GM23338 (cell line): ENCODE measurements at regions not wholly inside any gene's neighbourhood (a gene's known extent, or its start where the extent isn't known, plus 50 kb on each side); places are given as distances from the start of the nearest gene placed in this dataset.
A peak's percentile ranks its signal among the peaks of the same experiment; 100 is the strongest.

Experiments used
- ATAC-seq: fragments of 200-7000 bp; cut with Tn5 transposase; 3 replicates; pipeline ENCODE4 v1.9.1; 2020
- DNase-seq: peaks from one replicate; pipeline ENCODE4 v3.0.0-alpha.2; 2015; ENCODE audit warnings: low spot score
- H2AFZ ChIP-seq: fragments of 200-600 bp; sonication (generic); 2 replicates; pipeline ENCODE4 v1.8.0; 2016; ENCODE audit warnings: antibody characterized with exemption, mild to moderate bottlenecking, moderate library complexity
- H3F3A ChIP-seq: fragments of 200-600 bp; sonication (generic); replicated peaks from 2 replicates; pipeline ENCODE4 v1.8.0; 2017; ENCODE audit warnings: antibody characterized with exemption, mixed run types, low read depth
- H3K27ac ChIP-seq: fragments of 200-600 bp; sonication (generic); 2 replicates; pipeline ENCODE4 v1.6.1; 2016; ENCODE audit warnings: low read depth
- H3K27me3 ChIP-seq: fragments of 200-600 bp; sonication (generic); 2 replicates; pipeline ENCODE4 v1.8.0; 2016; ENCODE audit warnings: mild to moderate bottlenecking, mixed run types, moderate library complexity; ENCODE audit not compliant: insufficient read depth
- H3K36me3 ChIP-seq: fragments of 200-600 bp; sonication (generic); 2 replicates; pipeline ENCODE4 v1.8.0; 2016; ENCODE audit warnings: mild to moderate bottlenecking; ENCODE audit not compliant: insufficient read depth
- H3K4me1 ChIP-seq: fragments of 200-600 bp; sonication (generic); 2 replicates; pipeline ENCODE4 v1.8.0; 2016; ENCODE audit warnings: mild to moderate bottlenecking, moderate library complexity; ENCODE audit not compliant: insufficient read depth
- H3K4me2 ChIP-seq: fragments of 200-600 bp; sonication (generic); 2 replicates; pipeline ENCODE4 v1.7.1; 2017; ENCODE audit warnings: mixed run types
- H3K4me3 ChIP-seq: fragments of 200-600 bp; sonication (generic); 2 replicates; pipeline ENCODE4 v1.6.1; 2016; ENCODE audit warnings: mixed run types
- H3K79me2 ChIP-seq: fragments of 200-600 bp; sonication (generic); replicated peaks from 2 replicates; pipeline ENCODE4 v1.8.0; 2017; ENCODE audit warnings: mild to moderate bottlenecking; ENCODE audit not compliant: insufficient read depth
- H3K9me2 ChIP-seq: fragments of 200-600 bp; sonication (generic); 2 replicates; pipeline ENCODE4 v1.8.0; 2017; ENCODE audit not compliant: insufficient read depth
- H4K20me1 ChIP-seq: fragments of 200-600 bp; sonication (generic); replicated peaks from 2 replicates; pipeline ENCODE4 v1.8.0; 2017; ENCODE audit warnings: mild to moderate bottlenecking; ENCODE audit not compliant: insufficient read depth
- H3K27ac Mint-ChIP-seq: 2 replicates; pipeline ENCODE4 v1.8.0; 2020; ENCODE audit warnings: inconsistent platforms, mild to moderate bottlenecking, moderate library complexity, mixed read lengths
- H3K27me3 Mint-ChIP-seq: 3 replicates; pipeline ENCODE4 v1.8.0; 2022; ENCODE audit warnings: low read depth, mild to moderate bottlenecking, moderate library complexity, mixed read lengths, inconsistent platforms; ENCODE audit not compliant: insufficient read depth, poor library complexity
- H3K36me3 Mint-ChIP-seq: 3 replicates; pipeline ENCODE4 v1.8.0; 2021; ENCODE audit warnings: low read depth, mild to moderate bottlenecking, inconsistent platforms, moderate library complexity, mixed read lengths
- H3K4me1 Mint-ChIP-seq: 3 replicates; pipeline ENCODE4 v1.8.0; 2020; ENCODE audit warnings: mild to moderate bottlenecking, inconsistent platforms, mixed read lengths
- H3K4me3 Mint-ChIP-seq: 3 replicates; pipeline ENCODE4 v1.8.0; 2021; ENCODE audit warnings: moderate library complexity, mild to moderate bottlenecking, inconsistent platforms, mixed read lengths
- H3K9me3 Mint-ChIP-seq: 3 replicates; pipeline ENCODE4 v1.8.0; 2020; ENCODE audit warnings: moderate library complexity, mild to moderate bottlenecking, inconsistent platforms, mixed read lengths
- CREB1 ChIP-seq: fragments of 250-450 bp; sonication (Bioruptor Pico); IDR thresholded peaks from 2 replicates; pipeline ENCODE4 v1.5.0; 2020; ENCODE audit warnings: low read depth, mild to moderate bottlenecking, moderate library complexity
- CTCF ChIP-seq, 2 experiments: fragments of 200-600 bp in 1 of 2; sonication (generic) in 1 of 2; conservative IDR thresholded peaks; 2 replicates each; pipeline versions ENCODE4 v1.5.1 to v1.6.1; 2016 to 2017; ENCODE audit warnings: antibody characterized with exemption in 2 of 2, low read depth in 2 of 2, mild to moderate bottlenecking in 2 of 2, moderate library complexity in 1 of 2
- ETS1 ChIP-seq: IDR thresholded peaks from 2 replicates; pipeline ENCODE4 v1.6.1; 2016; ENCODE audit warnings: antibody characterized with exemption
- EZH2phosphoT487 ChIP-seq: fragments of 200-600 bp; sonication (generic); IDR thresholded peaks from one replicate; pipeline ENCODE4 v1.8.1; 2018; ENCODE audit warnings: antibody characterized with exemption; ENCODE audit not compliant: unreplicated experiment
- NANOG ChIP-seq: IDR thresholded peaks from 2 replicates; pipeline ENCODE4 v1.6.1; 2016; ENCODE audit warnings: antibody characterized with exemption, borderline replicate concordance
- POLR2AphosphoS5 ChIP-seq: IDR thresholded peaks from 2 replicates; pipeline ENCODE4 v1.6.1; 2016; ENCODE audit warnings: antibody characterized with exemption, low read depth
- STAT1 ChIP-seq: IDR thresholded peaks from one replicate; pipeline ENCODE4 v1.6.1; 2016; ENCODE audit warnings: antibody characterized with exemption; ENCODE audit not compliant: unreplicated experiment
- ZNF114 ChIP-seq: fragments of 250-450 bp; sonication (Bioruptor Pico); IDR thresholded peaks from 2 replicates; pipeline ENCODE4 v1.5.0; 2020; ENCODE audit warnings: mild to moderate bottlenecking, moderate library complexity
- ZNF331 ChIP-seq: fragments of 250-450 bp; sonication (Bioruptor Pico); IDR thresholded peaks from 2 replicates; pipeline ENCODE4 v1.5.0; 2020; ENCODE audit warnings: low read depth, mild to moderate bottlenecking, moderate library complexity
- ZNF462 ChIP-seq: fragments of 250-450 bp; sonication (Bioruptor Pico); IDR thresholded peaks from 2 replicates; pipeline ENCODE4 v1.5.0; 2020; ENCODE audit warnings: mild to moderate bottlenecking, moderate library complexity

- no peaks in the 10 kb centered on the region for H3K36me3 ChIP-seq
- H3K4me3 ChIP-seq = no peak overlapping the region
- Mint-ChIP-seq H3K4me1 (peaks cover 15% of the 10 kb centered on the region; the same call in 2 of the 3 replicates), H3K27me3 (no peaks in the 10 kb centered on the region), H3K4me3 (no peak overlapping the region), H3K27ac (peak overlapping the region; percentile 22; the same call in 1 of the 2 replicates), H3K9me3 (no peaks in the 10 kb centered on the region), H3K36me3 (no peaks in the 10 kb centered on the region)
- no peak overlapping the region for H3K27ac ChIP-seq
- no peaks in the 10 kb centered on the region for H3K27me3 ChIP-seq
- no peaks in the 10 kb centered on the region for H3K79me2 ChIP-seq
- no peaks in the 10 kb centered on the region for H4K20me1 ChIP-seq
- peak; percentile 27 for DNase-seq
- H3K4me1 ChIP-seq = no peaks in the 10 kb centered on the region; the same call in 1 of the 2 replicates
- H3K4me2 ChIP-seq = no peak overlapping the region
- TF ChIP-seq CREB1 (CRISPR knock-in tag) (no peak), CTCF (conservative IDR thresholded peaks at IDR 0.05; ENCODE audit: low read depth in 2 of 2) (peak in 1 of 2 experiments; percentile 49; a peak in 3 of 4 replicates)
- peak overlapping the region; percentile 4; the same call in 1 of the 2 replicates for H2AFZ ChIP-seq
- H3K9me2 ChIP-seq = no peaks in the 10 kb centered on the region
- ATAC-seq = peak; percentile 65
- H3F3A ChIP-seq = no peaks in the 10 kb centered on the region
These were observed 337.2 kb downstream of the VGLL3 start for GRCh38 chr3:86653661-86654205.

GRCh38 chr3:86648087-86648486 lies 342.9 kb downstream of the VGLL3 start:
- no peak overlapping the region for H2AFZ ChIP-seq
- H3K79me2 ChIP-seq = no peaks in the 10 kb centered on the region
- no peaks in the 10 kb centered on the region for H3K9me2 ChIP-seq
- H3K36me3 ChIP-seq = no peaks in the 10 kb centered on the region
- no peaks in the 10 kb centered on the region for H3K4me1 ChIP-seq
- no peak overlapping the region for H3K4me3 Mint-ChIP-seq
- no peaks in the 10 kb centered on the region for H3K9me3 Mint-ChIP-seq
- H3K27me3 Mint-ChIP-seq = no peaks in the 10 kb centered on the region
- no peaks in the 10 kb centered on the region for H4K20me1 ChIP-seq
- no peak overlapping the region for H3K27ac Mint-ChIP-seq
- H3K27me3 ChIP-seq = no peaks in the 10 kb centered on the region
- H3K27ac ChIP-seq = no peak overlapping the region
- no peak overlapping the region for H3K4me2 ChIP-seq
- no peak for DNase-seq
- H3K36me3 Mint-ChIP-seq = no peaks in the 10 kb centered on the region
- H3K4me3 ChIP-seq = no peak overlapping the region
- peaks cover under 1% of the 10 kb centered on the region; the same call in 1 of the 3 replicates for H3K4me1 Mint-ChIP-seq
- ATAC-seq = no peak
- no peaks in the 10 kb centered on the region for H3F3A ChIP-seq
- TF ChIP-seq EZH2phosphoT487 (no peak), ZNF331 (CRISPR knock-in tag) (no peak), ZNF114 (CRISPR knock-in tag) (no peak), ZNF462 (CRISPR knock-in tag) (no peak), STAT1 (no peak), ETS1 (no peak), NANOG (no peak), POLR2AphosphoS5 (no peak)
